Endodermal cell (in vitro differentiated cells): ENCODE measurements at regions not wholly inside any gene's neighbourhood (a gene's known extent, or its start where the extent isn't known, plus 50 kb on each side); places are given as distances from the start of the nearest gene placed in this dataset.
"Not testable (repeated sequence)": the region's sequence is repeated elsewhere in the genome, so short reads cannot be mapped to it uniquely, and the experiment has no call there.

ENCODE experiments used
- DNase-seq: peaks from one replicate; pipeline ENCODE4 v3.0.0-alpha.2; 2017
- H3K27ac ChIP-seq: 2 replicates; pipeline ENCODE4 v1.5.1; 2013; ENCODE audit warnings: mild to moderate bottlenecking, low read depth, low read length, moderate library complexity
- H3K27me3 ChIP-seq: 2 replicates; pipeline ENCODE4 v1.6.1; 2013; ENCODE audit warnings: mild to moderate bottlenecking, low read length, moderate library complexity; ENCODE audit not compliant: insufficient read depth, control insufficient read depth, poor library complexity, severe bottlenecking
- H3K36me3 ChIP-seq: 2 replicates; pipeline ENCODE4 v1.7.0; 2013; ENCODE audit warnings: mild to moderate bottlenecking, low read length, moderate library complexity; ENCODE audit not compliant: control insufficient read depth, insufficient read depth
- H3K4me1 ChIP-seq: one replicate; pipeline ENCODE4 v1.7.0; 2013; ENCODE audit warnings: low read length; ENCODE audit not compliant: control insufficient read depth, insufficient read depth
- H3K4me3 ChIP-seq: 2 replicates; pipeline ENCODE4 v1.5.1; 2013; ENCODE audit warnings: mild to moderate bottlenecking, low read length, moderate library complexity
- H3K9ac ChIP-seq: 2 replicates; pipeline ENCODE4 v1.6.1; 2013; ENCODE audit warnings: mild to moderate bottlenecking, low read length, moderate library complexity; ENCODE audit not compliant: poor library complexity, severe bottlenecking; ENCODE audit errors: extremely low read depth
- H3K9me3 ChIP-seq: 2 replicates; pipeline ENCODE4 v1.6.1; 2013; ENCODE audit warnings: mild to moderate bottlenecking, low read length, moderate library complexity; ENCODE audit not compliant: control insufficient read depth
- H3K27ac Mint-ChIP-seq: 2 replicates; pipeline ENCODE4 v1.8.0; 2020; ENCODE audit warnings: mixed read lengths
- H3K27me3 Mint-ChIP-seq: 2 replicates; pipeline ENCODE4 v1.8.0; 2021; ENCODE audit warnings: mild to moderate bottlenecking, mixed read lengths; ENCODE audit not compliant: insufficient read depth
- H3K36me3 Mint-ChIP-seq: 2 replicates; pipeline ENCODE4 v1.8.0; 2020; ENCODE audit warnings: low read depth, mixed read lengths
- H3K4me1 Mint-ChIP-seq: 2 replicates; pipeline ENCODE4 v1.8.0; 2020; ENCODE audit warnings: mixed read lengths
- H3K4me3 Mint-ChIP-seq: 2 replicates; pipeline ENCODE4 v1.8.0; 2020; ENCODE audit warnings: mild to moderate bottlenecking, moderate library complexity, mixed read lengths
- H3K9me3 Mint-ChIP-seq: 2 replicates; pipeline ENCODE4 v1.8.0; 2020; ENCODE audit warnings: mild to moderate bottlenecking, mixed read lengths
- CTCF ChIP-seq: fragments of 200-600 bp; sonication (generic); conservative IDR thresholded peaks from 2 replicates; pipeline ENCODE4 v1.5.0; 2021; ENCODE audit warnings: antibody characterized with exemption, mild to moderate bottlenecking
- WGBS, 2 experiments: methylation state at CpG; one replicate each; pipeline versions ENCODE4 v1.1.5 to v1.1.7; 2013; ENCODE audit warnings: missing lambda C conversion rate in 2 of 2, mixed read lengths in 1 of 2; ENCODE audit not compliant: insufficient coverage in 1 of 2, insufficient read length in 1 of 2; 5-methylcytosine and 5-hydroxymethylcytosine counted together

GRCh38 chr13:56459286-56459685 lies 681.4 kb upstream of the PRR20A start:
- H3K9me3 Mint-ChIP-seq: peaks cover 9% of the 10 kb centered on the region
- Histone ChIP-seq H3K4me1 (no peaks in the 10 kb centered on the region), H3K27ac (no peak overlapping the region), H3K9me3 (peaks cover 5% of the 10 kb centered on the region), H3K4me3 (no peak overlapping the region), H3K27me3 (no peaks in the 10 kb centered on the region), H3K36me3 (no peaks in the 10 kb centered on the region), H3K9ac (no peak overlapping the region)
- no peak overlapping the region for H3K4me3 Mint-ChIP-seq
- no peak for TF ChIP-seq CTCF
- H3K36me3 Mint-ChIP-seq: no peaks in the 10 kb centered on the region
- peaks cover 4% of the 10 kb centered on the region for H3K4me1 Mint-ChIP-seq
- H3K27ac Mint-ChIP-seq: no peak overlapping the region
- WGBS, 2 experiments: 100% methylated on average over 1 of the region's 1 CpG; no CpG with 5 or more reads in 1 of the 2 experiments
- no peak for DNase-seq
- H3K27me3 Mint-ChIP-seq: no peaks in the 10 kb centered on the region

GRCh38 chr13:56501750-56502149 lies 639.0 kb upstream of the PRR20A start:
- no peaks in the 10 kb centered on the region for H3K36me3 Mint-ChIP-seq
- H3K27me3 Mint-ChIP-seq: no peaks in the 10 kb centered on the region
- no peaks in the 10 kb centered on the region for H3K9me3 Mint-ChIP-seq

GRCh38 chr13:56510836-56511235 lies 629.9 kb upstream of the PRR20A start:
- H3K4me1 ChIP-seq: no peaks in the 10 kb centered on the region
- no peaks in the 10 kb centered on the region for H3K36me3 ChIP-seq
- H3K4me3 ChIP-seq: no peak overlapping the region
- no peak for DNase-seq
- H3K27ac Mint-ChIP-seq: no peak overlapping the region
- TF ChIP-seq CTCF: no peak
- no peaks in the 10 kb centered on the region for H3K27me3 Mint-ChIP-seq
- H3K9me3 ChIP-seq: no peaks in the 10 kb centered on the region
- H3K36me3 Mint-ChIP-seq: no peaks in the 10 kb centered on the region
- no peak overlapping the region for H3K9ac ChIP-seq
- H3K27ac ChIP-seq: no peak overlapping the region
- no peaks in the 10 kb centered on the region for H3K9me3 Mint-ChIP-seq
- 80 to 83% methylated on average over 1 of the region's 2 CpGs for WGBS, 2 experiments
- H3K4me1 Mint-ChIP-seq: peaks cover 4% of the 10 kb centered on the region
- H3K27me3 ChIP-seq: no peaks in the 10 kb centered on the region
- no peak overlapping the region for H3K4me3 Mint-ChIP-seq

More at GRCh38 chr13:56501750-56502149, 639.0 kb upstream of the PRR20A start:
- no peaks in the 10 kb centered on the region for H3K36me3 ChIP-seq
- H3K4me3 Mint-ChIP-seq: no peak overlapping the region
- 60 to 67% methylated on average over 3 of the region's 3 CpGs for WGBS, 2 experiments
- no peak overlapping the region for H3K9ac ChIP-seq
- no peaks in the 10 kb centered on the region for H3K9me3 ChIP-seq
- H3K4me1 ChIP-seq: no peaks in the 10 kb centered on the region
- DNase-seq: no peak
- H3K27ac Mint-ChIP-seq: no peak overlapping the region
- no peak overlapping the region for H3K27ac ChIP-seq
- no peak for TF ChIP-seq CTCF
- H3K4me1 Mint-ChIP-seq: peaks cover under 1% of the 10 kb centered on the region
- no peaks in the 10 kb centered on the region for H3K27me3 ChIP-seq
- no peak overlapping the region for H3K4me3 ChIP-seq

- not testable (repeated sequence) for H3K27ac Mint-ChIP-seq, DNase-seq, H3K36me3 ChIP-seq, H3K4me3 Mint-ChIP-seq, H3K4me1 ChIP-seq, H3K36me3 Mint-ChIP-seq, H3K9ac ChIP-seq, H3K4me1 Mint-ChIP-seq, H3K27ac ChIP-seq, H3K9me3 ChIP-seq, H3K27me3 ChIP-seq, H3K9me3 Mint-ChIP-seq, H3K27me3 Mint-ChIP-seq, H3K4me3 ChIP-seq
- WGBS, 2 experiments: 85 to 100% methylated on average over 1 to 2 of the region's 2 CpGs
Measured at GRCh38 chr13:56512336-56512735, 628.4 kb upstream of the PRR20A start.
